Bronchial epithelial cell (primary cell): ENCODE measurements at regions not wholly inside any gene's neighbourhood (a gene's known extent, or its start where the extent isn't known, plus 50 kb on each side); places are given as distances from the start of the nearest gene placed in this dataset.
A peak's percentile ranks its signal among the peaks of the same experiment; 100 is the strongest.

Experiments used
- DNase-seq: peaks from one replicate; pipeline ENCODE4 v3.0.0-alpha.2; 2010; ENCODE audit warnings: low read depth
- FAIRE-seq: peaks from 2 replicates; lab custom pipeline; 2011; peaks lifted over from hg19 to GRCh38; lab: Jason Lieb, UNC
- H3K27me3 ChIP-seq: 2 replicates; pipeline ENCODE4 v1.5.1; 2011; ENCODE audit warnings: low read length; ENCODE audit not compliant: control insufficient read depth, insufficient read depth
- H3K36me3 ChIP-seq: 2 replicates; pipeline ENCODE4 v1.5.1; 2011; ENCODE audit warnings: low read length; ENCODE audit not compliant: control insufficient read depth, insufficient read depth
- H3K4me3 ChIP-seq: 2 replicates; pipeline ENCODE4 v1.5.1; 2011; ENCODE audit warnings: mild to moderate bottlenecking, low read depth, low read length, control low read depth
- TF ChIP-seq, protein P1 (sequence below): IDR thresholded peaks from 2 replicates; pipeline ENCODE4 v1.5.1; 2011; ENCODE audit warnings: mild to moderate bottlenecking, moderate library complexity, low read length, control low read depth, inconsistent platforms; ENCODE audit not compliant: insufficient read depth, severe bottlenecking

DNA sequence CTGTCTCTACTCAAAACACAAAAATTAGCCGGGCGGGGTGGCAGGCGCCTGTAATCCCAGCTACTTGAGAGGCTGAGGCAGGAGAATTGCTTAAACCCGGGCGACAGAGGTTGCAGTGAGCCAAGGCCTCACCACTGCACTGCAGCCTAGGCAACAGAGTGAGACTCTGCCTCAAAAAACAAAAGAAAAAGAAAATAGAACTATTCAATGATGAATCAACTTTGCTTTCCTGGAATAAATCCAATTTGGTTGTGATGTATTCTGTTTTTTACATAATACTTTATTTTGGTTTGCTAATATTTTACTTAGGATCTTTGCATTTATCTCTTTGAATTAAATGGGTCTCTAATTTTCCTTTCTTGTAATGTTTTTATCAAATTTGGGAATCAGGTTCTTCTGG is 86.3 kb upstream of the MBOAT2 start:
- H3K27me3 ChIP-seq: no peaks in the 10 kb centered on the region
- FAIRE-seq (no peak), DNase-seq (no peak)
- TF ChIP-seq, protein P1, sequence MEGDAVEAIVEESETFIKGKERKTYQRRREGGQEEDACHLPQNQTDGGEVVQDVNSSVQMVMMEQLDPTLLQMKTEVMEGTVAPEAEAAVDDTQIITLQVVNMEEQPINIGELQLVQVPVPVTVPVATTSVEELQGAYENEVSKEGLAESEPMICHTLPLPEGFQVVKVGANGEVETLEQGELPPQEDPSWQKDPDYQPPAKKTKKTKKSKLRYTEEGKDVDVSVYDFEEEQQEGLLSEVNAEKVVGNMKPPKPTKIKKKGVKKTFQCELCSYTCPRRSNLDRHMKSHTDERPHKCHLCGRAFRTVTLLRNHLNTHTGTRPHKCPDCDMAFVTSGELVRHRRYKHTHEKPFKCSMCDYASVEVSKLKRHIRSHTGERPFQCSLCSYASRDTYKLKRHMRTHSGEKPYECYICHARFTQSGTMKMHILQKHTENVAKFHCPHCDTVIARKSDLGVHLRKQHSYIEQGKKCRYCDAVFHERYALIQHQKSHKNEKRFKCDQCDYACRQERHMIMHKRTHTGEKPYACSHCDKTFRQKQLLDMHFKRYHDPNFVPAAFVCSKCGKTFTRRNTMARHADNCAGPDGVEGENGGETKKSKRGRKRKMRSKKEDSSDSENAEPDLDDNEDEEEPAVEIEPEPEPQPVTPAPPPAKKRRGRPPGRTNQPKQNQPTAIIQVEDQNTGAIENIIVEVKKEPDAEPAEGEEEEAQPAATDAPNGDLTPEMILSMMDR: no peak
- no peaks in the 10 kb centered on the region for H3K36me3 ChIP-seq
- no peak overlapping the region for H3K4me3 ChIP-seq

DNA sequence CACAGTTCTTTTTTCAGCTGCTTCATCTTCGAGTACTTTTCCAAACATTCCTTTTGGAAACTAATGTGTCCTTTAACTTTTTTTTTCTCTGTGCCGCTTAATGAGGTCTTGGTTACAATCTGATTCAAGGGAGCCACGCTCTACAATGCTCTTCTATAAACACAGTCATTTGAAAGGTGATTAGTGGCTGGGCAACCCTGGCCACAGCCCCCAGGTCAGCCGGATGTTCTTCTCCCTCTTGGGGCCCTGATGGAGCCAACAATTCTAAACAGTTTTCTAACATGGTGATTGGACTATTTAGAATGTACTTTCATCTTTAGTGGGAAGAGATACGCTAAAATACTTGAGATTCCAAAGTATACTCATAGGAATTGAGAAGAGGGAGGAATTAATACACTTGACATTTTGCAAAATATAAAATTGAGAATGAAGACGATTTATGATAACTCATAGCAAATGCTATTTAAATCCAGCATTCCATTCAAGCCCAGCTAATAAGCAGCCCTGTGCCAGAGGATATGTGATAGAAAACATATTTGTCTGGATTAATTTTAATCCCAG is 83.7 kb upstream of the MBOAT2 start:
- Histone ChIP-seq H3K27me3 (no peaks in the 10 kb centered on the region), H3K36me3 (no peaks in the 10 kb centered on the region), H3K4me3 (no peak overlapping the region)
- DNase-seq (no peak), FAIRE-seq (no peak)
- TF ChIP-seq, protein P1: no peak

DNA sequence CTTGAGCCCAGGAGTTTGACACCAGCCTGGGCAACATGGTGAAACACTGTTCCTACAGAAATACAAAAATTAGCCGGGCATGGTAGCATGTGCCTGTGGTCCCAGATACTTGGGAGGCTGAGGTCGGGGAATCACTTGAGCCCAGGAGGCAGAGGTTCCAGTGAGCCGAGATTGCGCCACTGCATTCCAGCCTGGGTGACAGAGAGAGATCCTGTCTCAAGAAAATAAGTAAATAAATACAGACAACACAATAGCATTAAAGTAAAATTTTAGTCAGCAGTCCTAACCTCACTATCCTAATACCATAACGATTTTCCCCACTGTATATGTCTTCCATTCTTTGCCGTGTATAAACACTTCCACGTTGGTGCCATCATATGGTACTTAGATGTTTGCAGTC is 83.0 kb upstream of the MBOAT2 start:
- no peaks in the 10 kb centered on the region for H3K36me3 ChIP-seq
- no peak for DNase-seq
- FAIRE-seq: no peak
- no peak overlapping the region for H3K4me3 ChIP-seq
- TF ChIP-seq, protein P1: no peak
- H3K27me3 ChIP-seq: no peaks in the 10 kb centered on the region

DNA sequence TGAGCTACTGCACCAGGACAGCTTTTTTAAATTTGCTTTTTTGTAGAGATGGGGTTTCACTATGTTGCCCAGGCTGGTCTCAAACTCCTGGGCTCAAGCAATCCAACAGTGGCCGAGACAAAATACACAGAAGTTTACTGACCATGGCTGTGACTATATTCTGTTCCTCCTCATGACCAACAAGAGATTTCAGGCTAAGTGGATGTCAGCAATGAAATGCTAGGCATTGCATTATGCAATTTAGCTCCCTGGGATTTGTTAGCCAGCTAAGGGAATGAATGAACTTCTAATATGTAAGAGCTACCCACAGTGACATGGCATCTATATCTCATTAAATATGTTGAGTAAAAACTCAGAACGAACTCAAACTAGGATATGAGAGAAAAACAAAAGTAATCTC is 81.9 kb upstream of the MBOAT2 start:
- Histone ChIP-seq H3K36me3 (no peaks in the 10 kb centered on the region), H3K4me3 (no peak overlapping the region), H3K27me3 (no peaks in the 10 kb centered on the region)
- FAIRE-seq (no peak), DNase-seq (no peak)
- TF ChIP-seq, protein P1: no peak

DNA sequence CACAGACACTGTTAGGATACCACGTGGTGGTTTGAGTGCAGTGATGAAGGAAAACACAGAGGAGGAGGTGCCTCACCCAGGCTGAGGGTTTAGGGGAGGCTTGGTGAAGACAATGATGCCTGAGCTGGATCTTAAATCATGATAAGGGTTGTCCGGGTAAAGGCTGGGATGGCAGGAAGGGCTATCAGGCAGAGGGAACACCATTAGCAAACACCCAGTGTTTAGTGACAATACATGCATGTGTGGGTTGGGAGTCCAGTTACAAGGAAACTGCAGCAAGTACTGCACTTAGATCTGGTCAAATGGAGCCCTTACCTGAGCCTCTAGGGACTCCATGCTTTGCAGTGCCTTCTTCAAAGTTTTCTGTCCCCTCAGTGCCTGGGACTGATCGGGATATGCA is 79.8 kb upstream of the MBOAT2 start:
- FAIRE-seq: no peak
- no peaks in the 10 kb centered on the region for H3K36me3 ChIP-seq
- H3K27me3 ChIP-seq: no peaks in the 10 kb centered on the region
- no peak overlapping the region for H3K4me3 ChIP-seq
- no peak for DNase-seq
- TF ChIP-seq, protein P1: no peak

DNA sequence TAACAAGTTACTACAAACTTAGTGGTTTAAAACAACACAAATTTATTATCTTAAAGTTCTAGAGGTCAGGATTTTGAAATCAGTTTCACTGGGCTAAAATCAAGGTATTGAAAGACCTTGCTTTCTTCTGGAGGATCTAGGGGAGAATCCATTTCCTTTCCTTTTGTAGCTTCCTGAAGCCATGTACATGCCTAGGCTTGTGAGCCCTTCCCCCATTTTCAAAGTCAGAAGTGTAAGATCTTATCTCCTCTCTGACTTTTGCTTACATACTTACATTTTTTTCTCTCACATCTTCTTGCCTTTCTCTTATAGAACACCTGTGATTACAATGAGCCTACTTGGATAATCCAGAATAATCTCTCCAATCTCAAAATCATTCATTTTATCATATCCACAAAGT is 78.7 kb upstream of the MBOAT2 start:
- Histone ChIP-seq H3K36me3 (no peaks in the 10 kb centered on the region), H3K4me3 (no peak overlapping the region), H3K27me3 (no peaks in the 10 kb centered on the region)
- no peak for FAIRE-seq
- DNase-seq: peak; percentile 63
- TF ChIP-seq, protein P1: no peak
